ENCODE measurements at regions not wholly inside any gene's neighbourhood (a gene's known extent, or its start where the extent isn't known, plus 50 kb on each side); places are given as distances from the start of the nearest gene placed in this dataset.

- TF ChIP-seq, protein P1, sequence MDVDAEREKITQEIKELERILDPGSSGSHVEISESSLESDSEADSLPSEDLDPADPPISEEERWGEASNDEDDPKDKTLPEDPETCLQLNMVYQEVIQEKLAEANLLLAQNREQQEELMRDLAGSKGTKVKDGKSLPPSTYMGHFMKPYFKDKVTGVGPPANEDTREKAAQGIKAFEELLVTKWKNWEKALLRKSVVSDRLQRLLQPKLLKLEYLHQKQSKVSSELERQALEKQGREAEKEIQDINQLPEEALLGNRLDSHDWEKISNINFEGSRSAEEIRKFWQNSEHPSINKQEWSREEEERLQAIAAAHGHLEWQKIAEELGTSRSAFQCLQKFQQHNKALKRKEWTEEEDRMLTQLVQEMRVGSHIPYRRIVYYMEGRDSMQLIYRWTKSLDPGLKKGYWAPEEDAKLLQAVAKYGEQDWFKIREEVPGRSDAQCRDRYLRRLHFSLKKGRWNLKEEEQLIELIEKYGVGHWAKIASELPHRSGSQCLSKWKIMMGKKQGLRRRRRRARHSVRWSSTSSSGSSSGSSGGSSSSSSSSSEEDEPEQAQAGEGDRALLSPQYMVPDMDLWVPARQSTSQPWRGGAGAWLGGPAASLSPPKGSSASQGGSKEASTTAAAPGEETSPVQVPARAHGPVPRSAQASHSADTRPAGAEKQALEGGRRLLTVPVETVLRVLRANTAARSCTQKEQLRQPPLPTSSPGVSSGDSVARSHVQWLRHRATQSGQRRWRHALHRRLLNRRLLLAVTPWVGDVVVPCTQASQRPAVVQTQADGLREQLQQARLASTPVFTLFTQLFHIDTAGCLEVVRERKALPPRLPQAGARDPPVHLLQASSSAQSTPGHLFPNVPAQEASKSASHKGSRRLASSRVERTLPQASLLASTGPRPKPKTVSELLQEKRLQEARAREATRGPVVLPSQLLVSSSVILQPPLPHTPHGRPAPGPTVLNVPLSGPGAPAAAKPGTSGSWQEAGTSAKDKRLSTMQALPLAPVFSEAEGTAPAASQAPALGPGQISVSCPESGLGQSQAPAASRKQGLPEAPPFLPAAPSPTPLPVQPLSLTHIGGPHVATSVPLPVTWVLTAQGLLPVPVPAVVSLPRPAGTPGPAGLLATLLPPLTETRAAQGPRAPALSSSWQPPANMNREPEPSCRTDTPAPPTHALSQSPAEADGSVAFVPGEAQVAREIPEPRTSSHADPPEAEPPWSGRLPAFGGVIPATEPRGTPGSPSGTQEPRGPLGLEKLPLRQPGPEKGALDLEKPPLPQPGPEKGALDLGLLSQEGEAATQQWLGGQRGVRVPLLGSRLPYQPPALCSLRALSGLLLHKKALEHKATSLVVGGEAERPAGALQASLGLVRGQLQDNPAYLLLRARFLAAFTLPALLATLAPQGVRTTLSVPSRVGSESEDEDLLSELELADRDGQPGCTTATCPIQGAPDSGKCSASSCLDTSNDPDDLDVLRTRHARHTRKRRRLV (CRISPR knock-in tag; IDR thresholded peaks at IDR 0.05) = no peak
- TF ChIP-seq SP140L (CRISPR knock-in tag; IDR thresholded peaks at IDR 0.05; ENCODE audit: borderline replicate concordance) = no peak
Measured at GRCh38 chr12:75701859-75702258, 190.4 kb upstream of the KRR1 start (continued).

DNA sequence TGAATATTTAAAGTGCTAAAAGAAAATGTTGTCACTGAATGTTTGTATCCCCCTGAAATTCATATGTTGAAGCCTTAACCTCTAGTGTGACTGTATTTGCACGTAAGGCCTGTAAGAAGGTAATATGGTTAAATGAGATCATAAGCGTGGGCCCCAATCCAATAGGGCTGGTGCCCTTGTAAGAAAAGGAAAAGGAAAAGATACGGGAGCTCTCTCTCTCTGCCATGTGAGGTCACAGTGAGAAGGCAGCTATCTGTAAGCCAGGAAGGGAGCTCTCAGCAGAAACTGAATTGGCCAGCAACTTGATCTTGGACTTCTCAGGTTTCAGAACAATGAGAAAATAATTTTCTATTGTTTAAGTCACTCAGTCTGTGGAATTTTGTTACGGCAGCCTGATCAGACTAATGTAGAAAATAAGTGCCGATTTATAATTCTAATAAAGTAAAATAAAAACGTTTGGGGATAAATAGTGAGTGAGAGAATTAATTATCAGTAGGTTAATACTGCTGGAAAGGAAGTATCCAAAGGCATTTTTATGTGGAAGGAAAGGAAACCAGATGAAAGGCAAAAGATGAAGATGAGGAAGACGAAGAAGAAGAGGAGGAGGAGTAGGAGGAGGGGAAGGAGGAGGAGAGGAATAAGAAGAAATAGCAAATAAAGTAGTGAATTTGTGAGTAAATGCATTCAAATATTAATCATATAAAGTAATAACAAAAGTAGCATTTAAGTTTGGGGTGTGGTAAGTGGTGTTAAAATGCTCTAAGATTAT, 188.5 kb upstream of the KRR1 start:
- Histone ChIP-seq H3K27ac (ENCODE audit: extremely low read length, insufficient read depth, low read length) (no peak overlapping the region), H4K20me1 (ENCODE audit: insufficient read depth, low read length) (no peaks in the 10 kb centered on the region), H2AFZ (ENCODE audit: low read length) (no peak overlapping the region), H3K4me3 (replicated peaks in 1 of 3; ENCODE audit: insufficient read depth in 1 of 3, low read depth in 2 of 3, low read length in 3 of 3) (no peak overlapping the region), H3K9me3 (ENCODE audit: low read length) (no peaks in the 10 kb centered on the region), H3K9ac (ENCODE audit: insufficient read depth, low read depth, low read length) (no peak overlapping the region), H3K27me3 (ENCODE audit: control insufficient read depth in 1 of 2, insufficient read depth in 2 of 2, low read length in 2 of 2) (no peaks in the 10 kb centered on the region), H3K36me3 (replicated peaks in 1 of 2; ENCODE audit: control insufficient read depth in 1 of 2, insufficient read depth in 2 of 2, low read length in 2 of 2) (no peaks in the 10 kb centered on the region), H3K79me2 (ENCODE audit: insufficient read depth, low read length) (no peaks in the 10 kb centered on the region), H3K4me1 (ENCODE audit: insufficient read depth, low read length) (peaks cover 18% of the 10 kb centered on the region), H3K4me2 (ENCODE audit: low read depth, low read length) (no peak overlapping the region)
- in situ Hi-C loops (cut with HindIII; ENCODE audit: extremely low pct_ligation_motif_present, low pct_unique_long_range_greater_than_20kb) (no loop called here), intact Hi-C loops (cut with micrococcal nuclease; ENCODE audit: unreplicated experiment) (no loop called here)
- ChIA-PET CTCF (ENCODE audit: low intra/inter-chr PET ratio, low total read pairs) (no interaction called here), POLR2A (no interaction called here)
- no peak for DNase-seq (ENCODE audit: low spot score)
- no peak for FAIRE-seq
- WGBS (ENCODE audit: low lambda C conversion rate) = 82% methylated on average over 7 of the region's 7 CpGs
- BruUV-seq (replicated peaks) = no TSS peak
- no peak for ATAC-seq
- TF ChIP-seq HMGXB4 (CRISPR knock-in tag; IDR thresholded peaks at IDR 0.05; ENCODE audit: borderline replicate concordance in 1 of 2, low read depth in 1 of 2) (no peak), ZFP36L2 (CRISPR knock-in tag; IDR thresholded peaks at IDR 0.05) (no peak), ZNF605 (CRISPR knock-in tag; IDR thresholded peaks at IDR 0.05) (no peak), ZNF780A (CRISPR knock-in tag; IDR thresholded peaks at IDR 0.05) (no peak), HMG20A (CRISPR knock-in tag; IDR thresholded peaks at IDR 0.05; ENCODE audit: borderline replicate concordance) (no peak), ZMYM2 (CRISPR knock-in tag; IDR thresholded peaks at IDR 0.05) (no peak)
- TF ChIP-seq, protein P2, sequence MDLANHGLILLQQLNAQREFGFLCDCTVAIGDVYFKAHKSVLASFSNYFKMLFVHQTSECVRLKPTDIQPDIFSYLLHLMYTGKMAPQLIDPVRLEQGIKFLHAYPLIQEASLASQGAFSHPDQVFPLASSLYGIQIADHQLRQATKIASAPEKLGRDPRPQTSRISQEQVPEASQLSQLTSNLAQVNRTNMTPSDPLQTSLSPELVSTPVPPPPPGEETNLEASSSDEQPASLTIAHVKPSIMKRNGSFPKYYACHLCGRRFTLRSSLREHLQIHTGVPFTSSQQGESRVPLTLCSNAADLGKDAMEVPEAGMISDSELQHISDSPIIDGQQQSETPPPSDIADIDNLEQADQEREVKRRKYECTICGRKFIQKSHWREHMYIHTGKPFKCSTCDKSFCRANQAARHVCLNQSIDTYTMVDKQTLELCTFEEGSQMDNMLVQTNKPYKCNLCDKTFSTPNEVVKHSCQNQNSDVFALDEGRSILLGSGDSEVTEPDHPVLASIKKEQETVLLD (CRISPR knock-in tag; IDR thresholded peaks at IDR 0.05; ENCODE audit: low read depth) = no peak
